ENCODE measurements at regions not wholly inside any gene's neighbourhood (a gene's known extent, or its start where the extent isn't known, plus 50 kb on each side); places are given as distances from the start of the nearest gene placed in this dataset.

DNA sequence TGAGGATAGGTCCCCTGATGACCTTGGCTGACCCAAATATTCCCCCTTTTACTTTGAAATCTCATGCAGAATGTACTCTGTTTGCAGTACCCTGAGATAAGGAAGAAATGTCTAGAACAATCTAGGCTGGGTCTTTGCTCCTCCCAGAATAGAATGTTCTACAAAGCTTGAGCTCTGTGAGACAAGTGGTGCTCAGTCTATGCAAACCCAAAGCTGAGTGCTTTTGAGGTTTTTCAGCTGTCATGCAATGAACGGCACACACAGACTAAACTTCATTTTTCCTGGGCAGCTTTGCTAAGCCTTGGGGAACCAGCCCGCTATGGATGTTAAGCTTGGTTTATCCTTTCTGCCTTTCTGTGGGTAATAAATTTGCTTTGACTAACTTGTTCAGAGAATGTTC, 513.6 kb downstream of the FAT4 start:
- no peak for DNase-seq

DNA sequence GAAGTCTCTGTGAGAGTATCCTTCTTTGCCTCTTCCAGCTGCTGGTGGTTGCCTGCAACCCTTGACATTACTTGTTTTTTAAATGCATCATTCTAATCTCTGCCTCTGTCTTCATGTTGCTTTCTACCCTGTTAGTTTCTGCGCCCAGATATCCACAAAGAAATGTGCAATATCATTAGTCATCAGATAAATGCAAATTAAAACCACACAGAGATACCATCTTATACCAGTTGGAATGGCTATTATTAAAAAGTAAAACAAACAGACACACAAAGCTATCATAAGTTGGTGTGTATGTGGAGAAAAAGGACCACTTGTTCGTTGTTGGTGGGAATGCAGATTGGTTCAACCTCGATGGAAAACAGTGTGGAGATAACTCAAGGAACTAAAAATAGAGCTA, 517.4 kb downstream of the FAT4 start:
- DNase-seq, result no peak

DNA sequence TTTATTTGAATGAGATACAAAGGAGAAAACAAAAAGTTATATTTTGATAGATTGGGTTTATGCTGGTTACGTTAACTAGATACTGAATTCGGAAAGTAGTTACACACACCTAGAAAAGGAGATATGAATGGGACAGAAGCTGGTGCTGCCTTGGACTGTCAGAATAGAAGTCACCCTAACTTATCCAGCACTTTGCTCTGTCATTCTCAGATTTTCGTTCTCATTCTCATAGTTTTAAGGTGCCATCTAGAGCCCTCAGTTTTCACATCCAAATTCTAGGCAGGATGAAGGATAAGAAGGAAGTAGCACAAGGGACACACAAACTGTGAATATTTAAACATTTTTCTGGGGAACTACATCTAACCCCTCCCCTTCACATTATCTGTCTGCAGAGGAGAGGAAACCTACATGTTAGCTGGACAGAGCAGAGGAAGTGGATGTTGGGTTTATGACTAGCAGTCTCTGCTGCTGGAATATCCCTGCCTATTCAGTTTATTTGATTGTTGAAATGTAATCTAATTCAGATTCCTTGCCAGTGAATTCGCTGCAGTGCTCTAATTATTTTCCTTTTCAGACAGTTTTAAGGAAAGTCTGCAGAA, 521.9 kb downstream of the FAT4 start:
- no peak for DNase-seq

DNA sequence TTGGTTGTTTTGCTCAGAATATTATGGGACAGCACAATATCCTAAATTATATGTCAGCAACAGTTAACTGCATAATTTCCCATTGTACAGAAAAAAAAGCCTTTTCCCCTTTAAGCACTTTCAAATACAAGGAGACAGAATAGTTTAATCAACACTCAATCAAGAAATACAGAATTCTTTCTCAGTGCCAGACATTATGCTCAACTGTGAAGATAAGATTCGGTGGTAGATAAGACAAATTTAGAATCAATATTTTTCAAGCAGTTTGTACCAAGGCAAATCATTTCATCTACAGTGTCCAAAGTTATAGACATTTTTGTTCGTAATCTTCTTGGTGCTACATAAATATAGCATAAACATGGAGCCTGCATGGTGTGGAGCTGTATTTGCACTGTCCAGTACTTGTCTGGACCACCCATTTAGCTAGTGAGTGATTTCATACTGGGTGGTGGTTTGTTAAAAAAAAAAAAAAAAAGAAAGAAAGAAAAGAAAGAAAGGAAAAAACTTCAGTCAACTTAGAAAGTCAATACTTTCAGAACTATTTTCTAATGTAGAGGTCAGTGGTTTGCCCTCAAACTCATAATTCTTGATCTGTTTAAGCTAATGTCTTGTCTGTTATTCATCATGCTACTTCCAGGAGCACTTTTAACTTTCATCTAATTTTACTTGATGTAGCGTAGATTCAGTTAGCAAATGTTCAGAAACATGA, 522.9 kb downstream of the FAT4 start:
- no peak for DNase-seq

DNA sequence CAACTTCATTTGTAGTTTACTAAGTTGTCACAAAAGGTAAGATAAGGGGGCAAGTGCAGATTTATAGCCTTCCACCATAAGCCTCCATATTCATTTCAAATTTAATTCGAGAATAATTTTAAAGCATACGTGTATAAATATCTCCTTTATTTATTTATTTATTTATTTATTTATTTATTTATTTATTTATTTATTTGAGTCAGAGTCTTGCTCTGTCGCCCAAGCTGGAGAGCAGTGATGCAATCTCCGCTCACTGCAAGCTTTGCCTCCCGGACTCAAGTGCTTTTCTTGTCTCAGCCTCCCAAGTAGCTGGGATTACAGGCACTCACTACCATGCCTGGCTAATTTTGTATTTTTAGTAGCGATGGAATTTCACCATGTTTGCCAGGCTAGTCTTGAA, 523.4 kb downstream of the FAT4 start:
- no peak for DNase-seq

DNA sequence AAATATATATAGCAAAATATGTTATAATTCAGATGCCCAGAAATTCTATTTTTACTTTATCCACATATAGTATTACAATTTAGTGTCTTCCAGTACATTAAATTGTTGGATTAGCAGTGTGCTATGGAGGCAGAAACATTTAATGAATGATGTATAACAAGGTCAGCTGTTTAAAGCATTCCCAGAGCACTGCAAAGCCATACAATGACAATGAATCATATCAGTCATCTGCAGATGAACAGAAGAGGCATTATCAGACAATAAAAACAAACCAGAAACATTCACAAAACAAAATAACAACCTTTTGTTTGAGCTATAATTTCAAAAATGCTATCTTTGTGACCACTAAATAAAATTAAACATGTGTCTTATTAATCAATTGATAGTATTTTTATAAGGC, 524.2 kb downstream of the FAT4 start:
- DNase-seq, result no peak

DNA sequence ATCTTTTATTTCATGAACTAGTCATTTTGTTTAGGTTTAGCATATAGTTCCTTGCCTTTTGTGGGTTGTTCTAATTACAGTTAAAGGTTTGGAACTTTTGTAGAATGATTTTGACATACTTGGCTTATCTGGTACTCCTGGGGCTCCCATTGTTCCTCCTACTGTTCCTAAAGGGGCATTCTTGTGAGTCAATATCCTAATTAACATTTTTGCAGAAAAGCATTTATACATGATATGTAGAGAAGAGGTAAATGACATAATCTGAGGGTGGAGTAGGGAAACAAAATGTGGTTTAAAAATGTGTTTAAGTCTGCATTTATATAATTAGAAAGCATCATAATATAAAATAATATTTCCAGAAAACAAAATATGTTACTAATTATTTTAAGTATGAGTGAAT, 529.2 kb downstream of the FAT4 start:
- DNase-seq, result no peak

DNA sequence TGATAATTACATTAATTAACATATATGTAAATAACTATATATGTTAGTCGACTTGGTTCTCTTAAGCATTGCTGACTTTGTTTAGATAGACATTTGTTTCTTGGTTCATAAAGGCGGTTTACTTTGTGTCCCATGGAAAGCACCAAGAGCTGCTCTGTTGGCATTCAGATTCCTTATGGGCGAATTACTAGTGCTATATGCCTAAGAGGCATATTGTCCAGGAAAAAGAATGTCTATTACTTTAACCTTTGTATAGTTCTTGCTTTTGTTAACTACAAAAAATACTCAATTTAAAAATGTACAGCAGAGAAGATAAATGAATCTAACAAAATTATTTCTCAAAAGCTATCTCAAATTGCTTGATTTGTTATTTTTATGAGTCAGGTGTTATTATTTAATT, 532.8 kb downstream of the FAT4 start:
- DNase-seq, result no peak

DNA sequence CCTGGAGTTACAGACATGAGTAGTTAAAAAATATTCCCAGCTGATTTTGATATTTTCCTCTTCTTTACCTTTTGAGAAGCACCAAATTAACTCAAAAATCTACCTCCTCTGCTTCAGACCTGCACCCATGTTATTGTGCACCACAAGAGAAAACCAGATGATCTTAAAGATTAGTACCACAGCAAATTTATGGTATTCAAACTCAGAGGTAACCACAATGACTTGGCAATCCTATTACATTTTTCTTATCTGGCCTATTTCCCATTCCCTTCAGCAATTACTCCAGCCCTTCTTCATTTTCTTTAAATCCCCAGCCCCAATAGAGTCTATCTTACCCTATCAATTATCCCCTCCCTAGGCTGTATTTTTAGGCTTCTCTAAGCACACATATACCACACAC, 535.1 kb downstream of the FAT4 start:
- no peak for DNase-seq

DNA sequence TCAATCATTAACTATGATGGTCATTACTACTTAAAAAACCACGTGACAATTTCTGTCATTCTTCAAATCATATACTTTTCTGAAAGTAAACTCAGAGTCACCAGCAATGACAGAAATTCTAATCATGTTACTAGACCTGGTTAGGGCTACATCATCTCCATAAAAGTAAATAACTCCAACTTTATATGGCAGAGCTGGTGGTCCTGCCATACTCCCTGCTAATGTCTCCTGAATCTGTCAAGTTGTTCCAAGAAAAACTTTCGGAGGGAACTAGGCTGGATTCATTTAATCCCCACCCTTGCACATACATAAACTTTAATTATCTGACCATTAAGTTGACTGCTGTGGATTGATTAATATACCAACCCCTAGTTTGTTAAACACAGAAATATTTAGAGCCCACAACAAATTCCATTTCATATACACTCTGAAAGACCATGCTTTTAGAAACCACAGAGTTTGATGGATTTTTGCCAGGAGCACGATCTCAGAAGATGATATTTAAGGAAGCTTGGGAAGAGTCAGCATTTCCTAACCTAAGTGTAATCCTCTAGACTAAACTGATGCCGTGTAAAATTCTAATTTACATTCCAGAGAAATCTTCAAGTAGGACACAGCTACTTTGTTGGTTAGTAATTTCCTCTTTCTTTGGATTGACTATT, 577.0 kb downstream of the FAT4 start:
- DNase-seq, result no peak

DNA sequence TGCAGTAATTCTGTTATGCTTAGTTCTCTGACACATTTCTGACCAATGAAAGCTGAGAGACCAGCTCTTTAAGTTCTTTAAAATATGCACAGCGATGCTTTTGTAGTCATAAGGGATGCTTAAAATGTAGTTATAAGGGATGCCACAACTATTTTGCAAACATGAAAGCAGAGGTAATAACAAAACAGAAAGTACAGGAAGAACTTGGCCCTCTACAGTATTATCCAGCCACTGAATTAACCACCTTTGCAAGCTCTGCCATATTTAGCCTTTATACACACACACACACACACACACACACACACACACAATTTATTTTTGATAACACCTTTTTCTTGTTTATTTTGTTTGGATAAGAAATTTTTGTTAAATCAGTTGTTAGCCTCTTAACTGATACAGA, 590.0 kb downstream of the FAT4 start:
- DNase-seq, result no peak

DNA sequence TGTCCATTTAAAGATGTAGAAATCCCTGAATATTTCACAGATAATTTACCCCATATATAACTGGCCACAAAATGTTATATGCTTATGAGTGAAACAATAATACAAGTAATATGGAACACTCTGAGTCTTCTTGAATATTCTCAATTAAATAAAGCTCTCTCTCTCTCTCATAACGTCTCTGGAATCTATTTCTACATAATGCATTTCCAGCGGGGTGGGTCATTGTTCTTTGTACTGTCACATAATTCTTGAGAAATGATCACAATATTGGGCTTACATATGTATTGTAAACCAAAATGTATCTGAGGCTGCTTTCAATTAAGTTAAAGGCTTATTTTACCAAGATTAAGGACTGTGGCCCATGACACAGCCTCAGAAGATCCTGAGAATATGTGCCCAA, 596.3 kb downstream of the FAT4 start:
- no peak for DNase-seq

DNA sequence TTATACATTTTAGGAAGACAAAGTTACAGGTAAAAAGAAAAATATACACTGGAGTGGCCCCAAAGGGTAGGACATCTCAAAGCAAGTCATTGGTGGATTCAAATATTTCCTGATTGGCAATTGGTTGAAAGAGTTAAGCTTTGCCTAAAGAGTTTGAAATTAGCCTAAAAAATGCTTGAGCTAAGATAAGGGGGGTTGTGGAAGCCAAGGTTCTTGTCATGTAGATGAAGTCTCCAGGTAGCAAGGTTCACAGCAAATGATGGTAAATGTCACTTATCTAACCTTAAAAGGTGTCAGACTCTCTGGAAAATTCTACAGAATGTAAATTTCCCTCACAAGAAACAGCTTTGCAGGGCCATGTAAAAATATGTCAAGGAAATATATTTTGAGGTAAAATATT, 596.7 kb downstream of the FAT4 start:
- DNase-seq, result no peak

DNA sequence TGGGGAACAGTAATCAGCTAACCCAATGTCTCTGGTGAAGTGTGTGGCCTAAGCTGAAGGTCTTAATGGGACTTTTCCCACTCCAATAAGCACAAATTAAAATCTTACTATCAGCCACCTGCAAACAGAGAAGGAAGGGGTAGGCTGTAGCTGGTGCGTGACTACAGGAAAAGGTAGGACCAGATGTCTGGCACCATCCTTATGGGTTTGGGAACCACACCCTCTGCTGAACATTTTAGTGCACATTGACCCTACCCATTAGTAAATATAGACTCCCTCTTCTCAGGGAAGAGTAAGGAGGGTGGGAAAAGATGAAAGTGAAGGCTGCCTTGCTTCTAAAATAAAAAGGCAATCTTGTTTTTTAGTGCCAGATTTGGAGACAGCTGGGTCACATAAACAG, 602.8 kb downstream of the FAT4 start:
- DNase-seq, result no peak

DNA sequence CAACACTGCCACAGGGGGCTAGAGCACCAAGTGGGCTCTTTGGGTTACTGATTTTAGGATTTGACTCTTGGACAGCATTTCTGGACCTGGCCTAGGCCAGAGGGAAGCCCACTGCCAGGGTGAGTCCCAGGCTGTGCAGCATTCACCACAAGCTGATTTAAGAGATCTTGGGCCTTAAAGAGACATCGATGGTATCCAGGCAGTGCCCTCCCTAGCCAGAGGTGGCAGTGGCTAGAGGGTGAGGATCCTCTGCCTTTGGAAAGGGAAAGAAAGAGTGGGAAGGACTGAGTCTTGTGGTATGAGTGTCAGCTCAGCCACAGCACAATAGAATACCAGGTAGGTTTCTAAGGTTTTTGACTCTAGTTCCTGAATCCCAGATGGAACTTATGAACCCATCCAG, 613.9 kb downstream of the FAT4 start:
- DNase-seq, result no peak

DNA sequence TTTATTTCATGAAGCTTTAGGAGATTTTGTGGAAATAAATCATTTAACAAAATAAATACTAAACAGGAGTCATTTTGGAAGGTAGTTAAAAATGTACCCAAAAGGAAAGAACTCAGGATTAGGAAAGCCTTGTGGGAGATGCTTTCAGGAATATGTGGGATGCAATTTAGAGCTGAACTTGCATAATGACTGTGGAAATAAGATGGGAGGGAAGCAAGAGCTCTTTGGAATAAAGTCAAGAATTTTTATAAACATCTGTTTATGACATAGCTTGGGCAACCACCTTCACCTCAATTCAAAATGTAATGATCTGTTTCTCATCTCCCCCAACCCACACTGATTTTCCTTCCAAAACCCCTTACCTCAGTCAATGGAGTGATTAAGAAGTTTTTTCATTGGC, 623.8 kb downstream of the FAT4 start:
- no peak for DNase-seq

DNA sequence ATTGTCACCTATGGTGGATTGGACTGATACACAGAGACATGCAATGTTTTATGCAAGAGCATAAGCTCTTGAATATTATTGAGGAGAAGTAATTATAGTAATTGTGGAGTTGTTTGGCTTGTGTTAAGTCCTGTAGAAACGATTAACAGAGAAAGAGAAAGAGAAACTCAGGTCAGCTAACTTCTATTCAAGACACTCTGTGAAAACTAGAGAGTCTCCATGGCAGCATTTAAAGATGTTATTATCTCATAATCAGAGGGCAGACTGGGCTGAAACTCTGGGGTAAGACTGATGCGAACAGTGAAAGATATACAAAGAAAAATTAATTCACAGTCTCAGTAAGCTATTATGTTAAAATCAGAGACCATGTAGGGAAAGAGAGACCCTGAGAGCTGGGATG, 625.7 kb downstream of the FAT4 start:
- no peak for DNase-seq

DNA sequence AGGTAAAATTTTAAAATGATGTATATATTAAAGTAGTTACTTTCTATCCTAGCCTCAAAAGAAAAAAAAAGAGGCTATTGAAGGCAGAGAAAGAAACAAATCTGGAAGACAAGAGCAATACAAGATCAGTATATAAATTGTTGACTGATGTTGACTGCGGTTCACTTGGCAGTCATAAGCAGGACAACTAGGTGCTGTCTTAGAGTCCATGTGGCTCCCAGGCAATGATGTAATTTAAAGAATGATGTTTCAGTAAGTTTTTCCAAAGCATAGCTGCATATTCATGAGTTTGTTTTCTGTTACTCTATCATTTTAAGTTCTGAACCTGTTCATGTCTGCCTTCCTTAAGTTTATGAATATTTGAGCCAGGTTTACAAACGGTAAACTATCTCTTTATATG, 630.2 kb downstream of the FAT4 start:
- no peak for DNase-seq

DNA sequence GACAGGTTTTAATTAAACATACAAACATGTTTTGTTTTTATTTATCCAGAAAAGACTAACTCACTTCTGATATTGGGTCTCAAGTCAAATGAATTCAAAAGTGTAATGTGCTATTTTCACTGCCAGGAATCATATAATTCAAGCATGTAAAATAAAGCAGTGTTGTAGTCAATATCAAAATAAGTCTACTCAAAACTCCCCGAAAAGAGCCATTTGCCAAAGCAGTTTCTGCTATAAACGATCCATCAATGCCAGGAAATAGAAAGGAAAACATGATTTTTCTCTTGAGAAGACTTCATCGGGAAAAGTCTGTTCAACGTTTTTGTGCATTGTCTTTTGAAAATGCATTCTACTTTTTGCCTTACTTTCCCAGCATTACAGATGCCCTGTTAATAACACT, 633.3 kb downstream of the FAT4 start:
- no peak for DNase-seq

DNA sequence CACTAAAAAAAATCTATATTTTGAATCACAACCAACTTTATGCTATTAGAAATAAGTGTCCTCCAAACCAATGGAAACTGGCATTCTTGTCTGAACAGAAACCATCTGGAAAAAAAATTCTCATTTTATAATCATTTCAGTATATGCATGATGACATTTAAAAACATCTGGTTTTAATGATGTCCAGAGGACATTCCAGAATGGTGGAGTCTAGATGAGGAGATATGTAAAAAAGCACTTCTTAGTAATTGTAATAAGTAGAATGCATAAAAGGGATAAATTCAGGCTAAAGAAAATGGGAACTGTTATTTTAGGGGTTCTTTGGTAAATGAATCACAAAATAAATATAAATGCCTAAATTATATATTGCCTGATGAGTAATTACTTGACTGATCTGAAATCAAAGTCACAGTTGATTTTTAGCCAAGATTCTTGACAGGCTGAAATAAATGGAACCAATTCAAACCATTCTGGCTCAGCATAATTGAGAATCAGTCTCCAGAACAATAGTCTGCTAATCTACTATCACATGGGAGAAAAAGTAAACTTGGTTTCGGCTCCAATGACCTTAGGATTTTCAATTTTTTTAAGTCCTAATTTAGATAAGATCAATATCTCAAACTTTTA, 636.6 kb downstream of the FAT4 start:
- DNase-seq, result no peak

DNA sequence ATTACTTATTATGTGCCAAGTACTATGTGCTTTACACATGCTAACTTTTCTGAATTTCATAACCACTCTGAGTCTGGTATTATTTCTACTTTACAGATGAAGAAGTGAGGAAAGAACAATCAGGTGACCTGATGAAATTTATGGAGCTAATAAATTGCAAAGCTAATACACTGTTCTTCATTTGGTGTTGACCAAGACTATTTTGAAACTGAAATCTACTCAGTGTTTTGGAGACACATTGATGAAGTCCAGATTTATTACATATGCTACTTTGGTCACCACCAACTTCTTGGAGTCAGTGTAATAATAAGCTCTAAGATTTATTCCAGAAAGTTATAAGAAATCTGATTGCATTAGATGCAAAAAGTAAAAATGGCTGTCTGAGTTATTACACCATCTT, 637.9 kb downstream of the FAT4 start:
- no peak for DNase-seq

DNA sequence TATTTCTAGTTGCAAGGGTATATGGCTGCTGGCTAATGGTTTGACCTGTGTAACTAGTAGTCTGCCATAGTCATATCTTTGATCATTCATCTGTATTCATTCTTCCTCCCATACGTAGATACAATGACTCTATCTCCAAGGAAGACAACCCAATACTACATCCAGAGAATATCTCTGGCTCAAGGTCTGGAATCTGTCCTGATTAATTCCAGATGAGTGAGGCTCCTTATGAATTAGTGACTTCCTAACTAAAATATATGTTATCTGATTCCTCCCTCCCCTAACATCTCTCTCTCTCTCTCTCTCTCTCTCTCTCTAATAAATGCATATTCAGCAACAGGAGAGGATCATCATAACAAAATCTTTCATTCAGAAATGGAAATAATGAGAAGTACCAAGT, 641.5 kb downstream of the FAT4 start:
- DNase-seq, result no peak

DNA sequence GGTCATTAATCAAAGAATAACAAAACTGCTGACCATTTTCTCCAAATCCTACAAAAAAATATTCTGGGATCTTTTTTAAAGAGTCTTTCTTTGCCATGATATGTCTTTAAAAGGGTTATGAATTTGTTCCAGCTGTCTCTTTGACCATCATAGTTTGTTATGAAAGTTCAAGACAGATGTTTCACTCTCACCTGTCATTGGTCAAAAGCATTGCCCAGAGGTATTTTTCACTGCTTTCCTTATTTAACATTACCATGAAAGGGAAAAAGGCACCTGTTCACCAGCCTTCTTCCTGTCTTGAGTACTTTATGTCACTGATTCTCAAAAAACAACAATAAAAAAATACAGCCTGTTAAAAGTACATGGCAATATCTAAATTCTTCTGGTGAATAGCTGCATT, 643.8 kb downstream of the FAT4 start:
- no peak for DNase-seq

DNA sequence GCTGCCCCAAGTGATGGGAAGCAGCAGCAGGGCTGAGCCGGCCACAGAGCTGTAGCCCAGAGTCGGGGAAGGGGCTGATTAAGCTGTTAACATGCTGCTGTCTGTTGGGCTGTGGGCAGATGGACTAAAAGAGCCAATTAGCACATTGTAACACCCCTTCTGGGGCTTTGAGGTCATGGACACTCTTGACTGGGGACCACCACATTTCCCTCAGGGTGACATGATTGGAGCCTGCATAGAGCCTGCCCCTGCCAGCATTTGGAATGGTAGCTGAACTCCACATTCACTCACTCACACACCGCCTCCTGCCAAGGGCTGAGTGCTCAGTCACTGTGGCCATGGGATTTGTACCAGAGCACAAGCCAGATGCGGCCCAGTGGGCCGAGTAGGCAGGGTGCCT, 646.9 kb downstream of the FAT4 start:
- DNase-seq, result no peak
